ENCODE measurements at regions not wholly inside any gene's neighbourhood (a gene's known extent, or its start where the extent isn't known, plus 50 kb on each side); places are given as distances from the start of the nearest gene placed in this dataset.

DNA sequence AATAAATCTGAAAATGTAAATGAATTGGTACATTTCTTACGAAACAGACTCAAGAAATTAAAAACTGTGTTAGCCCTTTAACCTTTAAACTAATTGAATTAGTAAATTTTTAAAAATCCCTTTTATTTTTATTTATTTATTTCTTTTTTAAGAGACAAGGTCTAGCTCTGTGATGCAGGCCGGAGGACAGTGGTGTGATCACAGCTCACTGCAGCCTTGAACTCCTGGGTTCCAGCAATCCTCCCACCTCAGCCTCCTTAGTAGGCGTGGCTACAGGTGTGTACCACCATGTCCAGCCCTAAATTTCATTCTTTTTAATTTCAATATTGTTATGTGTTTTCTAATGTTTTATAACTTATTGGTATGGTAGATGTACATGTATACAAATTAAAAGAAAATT lies 72.6 kb downstream of the MYEOV start:
- H3K9me3 ChIP-seq (ENCODE audit: control insufficient read depth in 2 of 2, low read length in 2 of 2) = no peaks in the 10 kb centered on the region
- H3K4me1 ChIP-seq (ENCODE audit: control insufficient read depth, insufficient read depth, low read length) = no peaks in the 10 kb centered on the region
- peaks cover under 1 to 4% of the 10 kb centered on the region in 2 donors for H3K27me3 ChIP-seq (ENCODE audit: control insufficient read depth in 1 of 2, insufficient read depth in 2 of 2, low read length in 2 of 2)
- H3K4me3 ChIP-seq (ENCODE audit: low read length in 2 of 2) = no peak overlapping the region
- no peaks in the 10 kb centered on the region for H3K36me3 ChIP-seq (ENCODE audit: control insufficient read depth in 2 of 2, insufficient read depth in 2 of 2, low read length in 2 of 2)
- H3K27ac ChIP-seq (ENCODE audit: low read length) = no peak overlapping the region
- H3K9ac ChIP-seq (ENCODE audit: low read length in 2 of 2) = no peak overlapping the region

DNA sequence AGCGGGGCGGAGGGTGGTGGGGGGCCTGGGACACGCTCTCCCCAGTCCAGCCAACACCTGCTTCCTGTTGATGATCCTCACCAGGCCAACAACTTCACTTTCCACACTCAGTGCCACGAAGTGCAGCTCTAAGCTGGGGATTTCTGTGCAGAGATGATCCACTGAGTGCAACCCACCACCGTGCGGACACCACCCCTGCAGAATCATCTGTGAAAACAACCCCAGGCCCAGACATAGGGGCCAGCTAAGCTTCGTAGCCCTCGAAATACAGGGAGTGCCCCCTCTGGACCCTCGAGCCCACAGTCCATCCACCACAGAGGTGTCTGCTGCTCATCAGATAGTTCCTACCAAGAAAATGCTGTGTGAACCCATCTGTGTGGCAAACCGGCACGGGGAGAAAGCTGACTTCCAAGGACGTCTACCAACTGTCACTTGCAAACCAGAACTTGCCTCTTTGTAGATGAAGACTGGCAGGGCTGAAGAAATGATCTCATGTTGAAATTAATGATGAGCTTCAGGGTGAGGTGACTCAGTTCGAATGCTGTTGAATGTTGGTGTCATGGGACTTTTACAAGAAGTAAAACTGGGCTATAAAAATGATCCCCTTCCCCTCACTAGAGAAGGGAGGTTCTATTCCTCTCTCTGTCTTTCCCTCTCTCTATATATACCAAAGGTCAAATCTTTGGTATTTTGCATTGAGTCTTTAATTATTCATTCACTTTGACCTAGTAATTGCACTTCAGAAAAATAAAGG lies 73.4 kb downstream of the MYEOV start:
- Histone ChIP-seq H3K9ac (ENCODE audit: low read length in 2 of 2) (no peak overlapping the region), H3K27ac (ENCODE audit: low read length) (no peak overlapping the region), H3K9me3 (ENCODE audit: control insufficient read depth in 2 of 2, low read length in 2 of 2) (no peaks in the 10 kb centered on the region), H3K4me1 (ENCODE audit: control insufficient read depth, insufficient read depth, low read length) (no peaks in the 10 kb centered on the region), H3K4me3 (ENCODE audit: low read length in 2 of 2) (no peak overlapping the region), H3K36me3 (ENCODE audit: control insufficient read depth in 2 of 2, insufficient read depth in 2 of 2, low read length in 2 of 2) (no peaks in the 10 kb centered on the region), H3K27me3 (ENCODE audit: control insufficient read depth in 1 of 2, insufficient read depth in 2 of 2, low read length in 2 of 2) (peaks cover 0 to 2% of the 10 kb centered on the region in 2 donors)

GRCh38 chr11:69368119-69368880 lies 74.3 kb downstream of the MYEOV start:
- Histone ChIP-seq H3K4me1 (ENCODE audit: control insufficient read depth, insufficient read depth, low read length) (no peaks in the 10 kb centered on the region), H3K4me3 (ENCODE audit: low read length in 2 of 2) (no peak overlapping the region), H3K36me3 (ENCODE audit: control insufficient read depth in 2 of 2, insufficient read depth in 2 of 2, low read length in 2 of 2) (no peaks in the 10 kb centered on the region), H3K9me3 (ENCODE audit: control insufficient read depth in 2 of 2, low read length in 2 of 2) (no peaks in the 10 kb centered on the region), H3K9ac (ENCODE audit: low read length in 2 of 2) (no peak overlapping the region), H3K27me3 (ENCODE audit: control insufficient read depth in 1 of 2, insufficient read depth in 2 of 2, low read length in 2 of 2) (peaks cover 0 to 2% of the 10 kb centered on the region in 2 donors), H3K27ac (ENCODE audit: low read length) (no peak overlapping the region)

DNA sequence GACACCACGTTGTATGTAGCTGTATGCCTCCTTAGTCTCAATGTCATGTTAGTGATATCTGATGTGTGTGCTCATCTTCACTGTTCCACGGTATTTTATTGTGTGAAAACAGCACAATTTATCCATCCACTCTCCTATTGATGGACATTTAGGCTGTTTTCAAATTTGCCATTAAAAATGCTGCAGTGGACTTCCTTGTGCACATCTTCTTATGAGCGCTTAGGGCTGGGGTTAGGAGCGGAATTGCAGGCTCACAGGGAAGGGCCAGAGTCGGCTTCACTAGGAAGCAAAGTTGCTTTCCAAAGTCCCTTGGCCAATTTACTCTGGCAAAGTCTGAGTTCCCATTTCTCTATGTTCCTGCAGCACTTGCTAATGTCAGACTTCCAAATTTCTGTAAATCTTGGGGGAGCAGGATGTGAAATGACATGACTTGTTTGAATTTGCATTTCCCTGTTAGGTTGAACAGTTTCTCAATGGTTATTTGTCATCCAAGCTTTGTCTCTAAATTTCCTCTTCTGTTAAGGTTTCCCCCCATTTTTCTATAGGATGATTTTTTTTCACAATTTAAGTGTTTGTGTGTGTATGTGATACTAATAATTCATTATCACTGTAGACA lies 75.4 kb downstream of the MYEOV start:
- H3K9me3 ChIP-seq (ENCODE audit: control insufficient read depth in 2 of 2, low read length in 2 of 2) = no peaks in the 10 kb centered on the region
- peaks cover 0 to 2% of the 10 kb centered on the region in 2 donors for H3K27me3 ChIP-seq (ENCODE audit: control insufficient read depth in 1 of 2, insufficient read depth in 2 of 2, low read length in 2 of 2)
- H3K4me3 ChIP-seq (ENCODE audit: low read length in 2 of 2) = no peak overlapping the region
- H3K36me3 ChIP-seq (ENCODE audit: control insufficient read depth in 2 of 2, insufficient read depth in 2 of 2, low read length in 2 of 2) = no peaks in the 10 kb centered on the region
- H3K27ac ChIP-seq (ENCODE audit: low read length) = no peak overlapping the region
- H3K9ac ChIP-seq (ENCODE audit: low read length in 2 of 2) = no peak overlapping the region
- no peaks in the 10 kb centered on the region for H3K4me1 ChIP-seq (ENCODE audit: control insufficient read depth, insufficient read depth, low read length)

GRCh38 chr11:69369945-69370344 lies 76.0 kb downstream of the MYEOV start:
- Histone ChIP-seq H3K9me3 (ENCODE audit: control insufficient read depth in 2 of 2, low read length in 2 of 2) (no peaks in the 10 kb centered on the region), H3K27me3 (ENCODE audit: control insufficient read depth in 1 of 2, insufficient read depth in 2 of 2, low read length in 2 of 2) (peaks cover 0 to 2% of the 10 kb centered on the region in 2 donors), H3K36me3 (ENCODE audit: control insufficient read depth in 2 of 2, insufficient read depth in 2 of 2, low read length in 2 of 2) (no peaks in the 10 kb centered on the region), H3K9ac (ENCODE audit: low read length in 2 of 2) (no peak overlapping the region), H3K4me3 (ENCODE audit: low read length in 2 of 2) (no peak overlapping the region), H3K27ac (ENCODE audit: low read length) (no peak overlapping the region), H3K4me1 (ENCODE audit: control insufficient read depth, insufficient read depth, low read length) (no peaks in the 10 kb centered on the region)

- Histone ChIP-seq H3K9me3 (ENCODE audit: control insufficient read depth in 2 of 2, low read length in 2 of 2) (no peaks in the 10 kb centered on the region), H3K27ac (ENCODE audit: low read length) (no peak overlapping the region), H3K9ac (ENCODE audit: low read length in 2 of 2) (no peak overlapping the region), H3K27me3 (ENCODE audit: control insufficient read depth in 1 of 2, insufficient read depth in 2 of 2, low read length in 2 of 2) (peaks cover 0 to 2% of the 10 kb centered on the region in 2 donors), H3K4me3 (ENCODE audit: low read length in 2 of 2) (no peak overlapping the region), H3K4me1 (ENCODE audit: control insufficient read depth, insufficient read depth, low read length) (no peaks in the 10 kb centered on the region), H3K36me3 (ENCODE audit: control insufficient read depth in 2 of 2, insufficient read depth in 2 of 2, low read length in 2 of 2) (no peaks in the 10 kb centered on the region)
Measured at GRCh38 chr11:69370984-69371709, 77.2 kb downstream of the MYEOV start.

DNA sequence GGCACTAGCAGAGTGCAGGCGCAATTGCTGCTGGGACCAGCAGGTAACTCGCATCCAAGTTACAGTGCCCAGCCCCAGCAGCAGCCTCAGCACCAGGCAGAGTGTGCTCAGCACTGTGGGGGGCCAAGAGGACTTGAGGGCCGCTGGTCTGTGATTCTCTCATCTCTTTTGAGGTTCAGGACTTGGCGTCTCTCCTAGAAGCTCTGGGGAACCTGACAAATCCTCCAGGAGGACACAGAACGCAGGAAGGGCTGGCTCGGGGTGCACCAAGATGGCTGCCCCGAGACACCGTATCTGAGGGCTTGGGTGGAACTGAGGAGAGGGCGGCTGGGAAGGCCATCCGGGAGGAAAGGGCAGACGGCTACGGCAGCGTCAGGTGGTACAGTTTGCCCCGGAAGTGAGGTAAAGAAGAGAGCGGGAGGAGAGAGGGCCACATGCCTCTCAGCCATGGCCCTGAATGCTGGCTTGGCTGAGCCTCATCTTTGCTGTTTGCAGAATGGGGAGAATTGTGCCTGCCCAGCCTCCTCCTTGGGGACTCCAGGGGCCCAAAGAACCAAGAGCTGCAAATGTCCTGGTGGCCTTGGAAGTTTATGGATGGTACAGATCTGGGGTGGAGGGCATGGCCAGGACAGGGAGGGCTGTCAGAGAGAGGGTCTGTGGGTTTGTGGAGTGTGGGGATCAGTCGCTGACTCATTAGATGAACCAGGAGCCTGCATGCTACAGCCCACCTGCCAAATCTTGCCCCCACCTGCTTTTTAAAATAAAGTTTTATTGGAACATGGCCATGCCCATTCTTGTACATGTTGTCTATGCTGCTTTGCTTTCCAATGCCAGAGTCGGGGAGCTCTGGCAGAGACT lies 78.0 kb downstream of the MYEOV start:
- Histone ChIP-seq H3K4me3 (ENCODE audit: low read length in 2 of 2) (no peak overlapping the region), H3K27me3 (ENCODE audit: control insufficient read depth in 1 of 2, insufficient read depth in 2 of 2, low read length in 2 of 2) (peaks cover 0 to 2% of the 10 kb centered on the region in 2 donors), H3K9ac (ENCODE audit: low read length in 2 of 2) (no peak overlapping the region), H3K4me1 (ENCODE audit: control insufficient read depth, insufficient read depth, low read length) (no peaks in the 10 kb centered on the region), H3K9me3 (ENCODE audit: control insufficient read depth in 2 of 2, low read length in 2 of 2) (no peaks in the 10 kb centered on the region), H3K27ac (ENCODE audit: low read length) (no peak overlapping the region), H3K36me3 (ENCODE audit: control insufficient read depth in 2 of 2, insufficient read depth in 2 of 2, low read length in 2 of 2) (no peaks in the 10 kb centered on the region)

GRCh38 chr11:69372589-69373250 lies 78.8 kb downstream of the MYEOV start:
- Histone ChIP-seq H3K27me3 (ENCODE audit: control insufficient read depth in 1 of 2, insufficient read depth in 2 of 2, low read length in 2 of 2) (peaks cover 0 to 2% of the 10 kb centered on the region in 2 donors), H3K4me3 (ENCODE audit: low read length in 2 of 2) (no peak overlapping the region), H3K27ac (ENCODE audit: low read length) (no peak overlapping the region), H3K9me3 (ENCODE audit: control insufficient read depth in 2 of 2, low read length in 2 of 2) (no peaks in the 10 kb centered on the region), H3K36me3 (ENCODE audit: control insufficient read depth in 2 of 2, insufficient read depth in 2 of 2, low read length in 2 of 2) (no peaks in the 10 kb centered on the region), H3K4me1 (ENCODE audit: control insufficient read depth, insufficient read depth, low read length) (no peaks in the 10 kb centered on the region), H3K9ac (ENCODE audit: low read length in 2 of 2) (no peak overlapping the region)

DNA sequence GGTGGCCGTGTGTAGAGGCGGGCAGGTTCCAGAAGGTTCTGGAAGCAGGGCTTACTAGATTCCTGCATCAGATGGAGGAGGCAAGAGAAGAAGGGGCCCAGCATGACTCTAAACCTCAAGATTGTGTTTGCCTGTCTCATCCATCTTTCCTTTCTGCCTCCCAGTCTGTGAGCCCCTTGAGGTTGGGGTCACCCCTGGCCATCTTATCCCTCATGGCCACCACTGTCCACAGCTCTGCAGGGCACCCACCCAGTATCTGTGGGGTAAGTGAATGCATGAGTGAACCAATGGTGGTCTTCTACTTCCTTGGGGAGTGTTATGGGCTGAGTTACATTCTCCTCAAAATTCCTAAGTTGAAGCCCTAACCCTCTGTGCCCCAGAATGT lies 79.3 kb downstream of the MYEOV start:
- no peak overlapping the region for H3K9ac ChIP-seq (ENCODE audit: low read length in 2 of 2)
- H3K27me3 ChIP-seq (ENCODE audit: control insufficient read depth in 1 of 2, insufficient read depth in 2 of 2, low read length in 2 of 2) = peaks cover 0 to 2% of the 10 kb centered on the region in 2 donors
- H3K9me3 ChIP-seq (ENCODE audit: control insufficient read depth in 2 of 2, low read length in 2 of 2) = no peaks in the 10 kb centered on the region
- H3K4me3 ChIP-seq (ENCODE audit: low read length in 2 of 2) = no peak overlapping the region
- H3K36me3 ChIP-seq (ENCODE audit: control insufficient read depth in 2 of 2, insufficient read depth in 2 of 2, low read length in 2 of 2) = no peaks in the 10 kb centered on the region
- no peak overlapping the region for H3K27ac ChIP-seq (ENCODE audit: low read length)
- no peaks in the 10 kb centered on the region for H3K4me1 ChIP-seq (ENCODE audit: control insufficient read depth, insufficient read depth, low read length)
